BE2C (cell line): ENCODE measurements at regions not wholly inside any gene's neighbourhood (a gene's known extent, or its start where the extent isn't known, plus 50 kb on each side); places are given as distances from the start of the nearest gene placed in this dataset.

ENCODE experiments used
- DNase-seq: peaks from one replicate; pipeline ENCODE4 v3.0.0-alpha.2; 2020
- H3K27me3 ChIP-seq: fragments of 250-450 bp; sonication (Bioruptor Pico); 2 replicates; pipeline ENCODE4 v1.5.1; 2020; ENCODE audit warnings: mild to moderate bottlenecking
- H3K36me3 ChIP-seq: fragments of 250-450 bp; sonication (Bioruptor Pico); 2 replicates; pipeline ENCODE4 v1.5.1; 2020; ENCODE audit warnings: mild to moderate bottlenecking
- H3K4me1 ChIP-seq: fragments of 250-450 bp; sonication (Bioruptor Pico); 2 replicates; pipeline ENCODE4 v1.5.1; 2020
- H3K4me3 ChIP-seq: 2 replicates; pipeline ENCODE4 v1.5.1; 2011; ENCODE audit warnings: low read depth, low read length
- H3K9me3 ChIP-seq: fragments of 250-450 bp; sonication (Bioruptor Pico); 2 replicates; pipeline ENCODE4 v1.5.1; 2020
- CTCF ChIP-seq: IDR thresholded peaks from 2 replicates; pipeline ENCODE4 v1.5.1; 2012; ENCODE audit warnings: mild to moderate bottlenecking, low read depth, low read length

GRCh38 chr20:63129376-63129965 lies 86.5 kb downstream of the YTHDF1 start:
- Histone ChIP-seq H3K9me3 (no peaks in the 10 kb centered on the region), H3K27me3 (peaks cover 52% of the 10 kb centered on the region), H3K4me3 (no peak overlapping the region), H3K4me1 (no peaks in the 10 kb centered on the region), H3K36me3 (no peaks in the 10 kb centered on the region)
- TF ChIP-seq CTCF = no peak
- no peak for DNase-seq

GRCh38 chr20:63128956-63129355 lies 87.0 kb downstream of the YTHDF1 start:
- Histone ChIP-seq H3K36me3 (no peaks in the 10 kb centered on the region), H3K4me1 (no peaks in the 10 kb centered on the region), H3K4me3 (no peak overlapping the region), H3K9me3 (no peaks in the 10 kb centered on the region), H3K27me3 (peaks cover 52% of the 10 kb centered on the region)
- no peak for DNase-seq
- TF ChIP-seq CTCF = no peak

- TF ChIP-seq CTCF = no peak
- H3K27me3 ChIP-seq = peaks cover 52% of the 10 kb centered on the region
- no peaks in the 10 kb centered on the region for H3K9me3 ChIP-seq
- H3K4me1 ChIP-seq = no peaks in the 10 kb centered on the region
- no peak for DNase-seq
- no peak overlapping the region for H3K4me3 ChIP-seq
- no peaks in the 10 kb centered on the region for H3K36me3 ChIP-seq
These were observed 87.6 kb downstream of the YTHDF1 start for GRCh38 chr20:63128367-63128766.

- Histone ChIP-seq H3K4me3 (no peak overlapping the region), H3K36me3 (no peaks in the 10 kb centered on the region), H3K4me1 (no peaks in the 10 kb centered on the region), H3K27me3 (peaks cover 52% of the 10 kb centered on the region), H3K9me3 (no peaks in the 10 kb centered on the region)
- TF ChIP-seq CTCF = no peak
- DNase-seq = no peak
These were observed 88.1 kb downstream of the YTHDF1 start for GRCh38 chr20:63127700-63128364.

- TF ChIP-seq CTCF = no peak
- H3K9me3 ChIP-seq = no peaks in the 10 kb centered on the region
- no peaks in the 10 kb centered on the region for H3K36me3 ChIP-seq
- no peak for DNase-seq
- peaks cover 52% of the 10 kb centered on the region for H3K27me3 ChIP-seq
- H3K4me3 ChIP-seq = no peak overlapping the region
- H3K4me1 ChIP-seq = no peaks in the 10 kb centered on the region
These were observed 88.8 kb downstream of the YTHDF1 start for GRCh38 chr20:63126876-63127699.
